A549 (cell line): ENCODE measurements at regions not wholly inside any gene's neighbourhood (a gene's known extent, or its start where the extent isn't known, plus 50 kb on each side); places are given as distances from the start of the nearest gene placed in this dataset.

Source experiments
- ATAC-seq, 2 experiments: fragments of 200-7000 bp in 1 of 2; fragments of >200 bp in 1 of 2; cut with Nextera tagmentation in 1 of 2; cut with Tn5 transposase in 1 of 2; 3 replicates each; pipeline versions ENCODE4 v1.8.0 to v1.9.1; 2018 to 2020; ENCODE audit warnings: mild to moderate bottlenecking in 1 of 2, moderate library complexity in 1 of 2
- CTCF ChIA-PET: fragments of 300-600 bp; sonication (Branson Sonifier 250); formaldehyde crosslinking; extraction: SDS; loops from one replicate; lab custom pipeline; 2021; ENCODE audit warnings: antibody characterized with exemption, inconsistent platforms; lab: Yijun Ruan, JAX
- POLR2A ChIA-PET: fragments of 350-600 bp; formaldehyde crosslinking; extraction: SDS; loops from one replicate; lab custom pipeline; 2021; ENCODE audit warnings: antibody characterized with exemption, inconsistent platforms; lab: Yijun Ruan, JAX
- DNase-seq, 2 experiments: peaks; one replicate each; pipeline versions ENCODE4 v3.0.0 to v3.0.0-alpha.2; 2011 to 2016; ENCODE audit warnings: low read depth in 1 of 2, low spot score in 1 of 2
- FAIRE-seq: peaks from 2 replicates; lab custom pipeline; 2011; peaks lifted over from hg19 to GRCh38; lab: Jason Lieb, UNC
- H3K27ac ChIP-seq, 2 experiments: fragments of >200 bp; sonication (Bioruptor Twin); formaldehyde crosslinking; 3 replicates each; pipeline ENCODE4 v1.5.1; 2016 to 2017
- H3K4me1 ChIP-seq: fragments of >200 bp; sonication (Bioruptor Twin); formaldehyde crosslinking; 3 replicates; pipeline ENCODE4 v1.6.1; 2016
- H3K4me2 ChIP-seq: fragments of >200 bp; sonication (Bioruptor Twin); formaldehyde crosslinking; 3 replicates; pipeline ENCODE4 v1.6.1; 2016
- H3K4me3 ChIP-seq: fragments of >200 bp; sonication (Bioruptor Twin); formaldehyde crosslinking; 3 replicates; pipeline ENCODE4 v1.5.1; 2016
- H3K9me3 ChIP-seq: fragments of >200 bp; sonication (Bioruptor Twin); formaldehyde crosslinking; 3 replicates; pipeline ENCODE4 v1.6.1; 2016
- CBX8 ChIP-seq: fragments of 200-600 bp; sonication (generic); IDR thresholded peaks from 2 replicates; pipeline ENCODE4 v1.6.1; 2016
- CEBPB ChIP-seq, 2 experiments: fragments of >200 bp in 1 of 2; sonication (Bioruptor Twin) in 1 of 2; formaldehyde crosslinking in 1 of 2; IDR thresholded peaks; 2 replicates each; pipeline ENCODE4 v1.6.1; 2012 to 2016
- CHD2 ChIP-seq: fragments of 150-350 bp; IDR thresholded peaks from 2 replicates; pipeline ENCODE4 v1.6.1; 2014; ENCODE audit warnings: low read length; ENCODE audit not compliant: partially characterized antibody
- CHD4 ChIP-seq: fragments of 200-600 bp; sonication (generic); IDR thresholded peaks from 2 replicates; pipeline ENCODE4 v1.6.1; 2016; ENCODE audit warnings: antibody characterized with exemption, mild to moderate bottlenecking, borderline replicate concordance
- EP300 ChIP-seq, 2 experiments: fragments of >200 bp; sonication (Bioruptor Twin); formaldehyde crosslinking; IDR thresholded peaks; 2 replicates in 1 of 2; 3 replicates in 1 of 2; pipeline ENCODE4 v1.6.1; 2016 to 2017
- ESRRA ChIP-seq: fragments of 150-350 bp; IDR thresholded peaks from 2 replicates; pipeline ENCODE4 v1.6.1; 2014; ENCODE audit warnings: mild to moderate bottlenecking, low read length, borderline replicate concordance
- FOSB ChIP-seq: fragments of 250-450 bp; sonication (Bioruptor Pico); IDR thresholded peaks from 2 replicates; pipeline ENCODE4 v1.5.0; 2020; ENCODE audit warnings: mild to moderate bottlenecking, moderate library complexity
- HOXB5 ChIP-seq: fragments of 250-450 bp; sonication (Bioruptor Pico); IDR thresholded peaks from 2 replicates; pipeline ENCODE4 v1.5.0; 2020; ENCODE audit warnings: mild to moderate bottlenecking, moderate library complexity
- JUN ChIP-seq, 2 experiments: fragments of >200 bp; sonication (Bioruptor Twin); formaldehyde crosslinking; IDR thresholded peaks; 2 replicates in 1 of 2; 3 replicates in 1 of 2; pipeline ENCODE4 v1.6.1; 2016 to 2017
- NFE2L2 ChIP-seq: fragments of 150-350 bp; conservative IDR thresholded peaks from 2 replicates; pipeline ENCODE4 v1.6.1; 2014; ENCODE audit warnings: low read length
- RAD21 ChIP-seq, 2 experiments: fragments of >200 bp in 1 of 2; sonication (Bioruptor Twin) in 1 of 2; formaldehyde crosslinking in 1 of 2; IDR thresholded peaks in 1 of 2; conservative IDR thresholded peaks in 1 of 2; 2 replicates in 1 of 2; 3 replicates in 1 of 2; pipeline ENCODE4 v1.6.1; 2012 to 2018; ENCODE audit warnings: inconsistent platforms in 1 of 2
- RARB ChIP-seq: fragments of 250-450 bp; sonication (Bioruptor Pico); IDR thresholded peaks from 2 replicates; pipeline ENCODE4 v1.8.0; 2021; ENCODE audit warnings: mild to moderate bottlenecking, moderate library complexity
- RCOR1 ChIP-seq: fragments of 150-350 bp; IDR thresholded peaks from 2 replicates; pipeline ENCODE4 v1.6.1; 2014; ENCODE audit warnings: antibody characterized with exemption, low read length, low read depth
- SMC3 ChIP-seq: fragments of >200 bp; sonication (Bioruptor Twin); formaldehyde crosslinking; IDR thresholded peaks from 3 replicates; pipeline ENCODE4 v1.6.1; 2018; ENCODE audit warnings: inconsistent platforms
- ZC3H11A ChIP-seq: fragments of 450-650 bp; IDR thresholded peaks from 2 replicates; pipeline ENCODE4 v1.6.1; 2014; ENCODE audit warnings: antibody characterized with exemption, mild to moderate bottlenecking
- ZSCAN20 ChIP-seq: fragments of 250-450 bp; sonication (Bioruptor Pico); IDR thresholded peaks from 2 replicates; pipeline ENCODE4 v1.8.0; 2022; ENCODE audit warnings: mild to moderate bottlenecking, moderate library complexity
- WGBS: methylation state at CpG from one replicate; pipeline ENCODE4 v1.1.6; 2017; ENCODE audit errors: missing lambda C conversion rate; 5-methylcytosine and 5-hydroxymethylcytosine counted together
- TF ChIP-seq, protein P1 (sequence below): fragments of 450-650 bp; IDR thresholded peaks from 2 replicates; pipeline ENCODE4 v1.6.1; 2014; ENCODE audit warnings: antibody characterized with exemption
- TF ChIP-seq, protein P2 (sequence below): fragments of >200 bp; sonication (Bioruptor Twin); formaldehyde crosslinking; IDR thresholded peaks from 3 replicates; pipeline ENCODE4 v1.5.1; 2016
- TF ChIP-seq, protein P3 (sequence below): IDR thresholded peaks from 2 replicates; pipeline ENCODE4 v1.6.1; 2012
- TF ChIP-seq, protein P4 (sequence below): IDR thresholded peaks from 2 replicates; pipeline ENCODE4 v1.6.1; 2012; ENCODE audit warnings: low read depth, borderline replicate concordance
- TF ChIP-seq, protein P5 (sequence below): fragments of 250-450 bp; sonication (Bioruptor Pico); IDR thresholded peaks from 2 replicates; pipeline ENCODE4 v1.5.0; 2020; ENCODE audit warnings: low read depth, mild to moderate bottlenecking, moderate library complexity
- TF ChIP-seq, protein P6 (sequence below): fragments of >200 bp; sonication (Bioruptor Twin); formaldehyde crosslinking; IDR thresholded peaks from 3 replicates; pipeline ENCODE4 v1.6.1; 2016
- TF ChIP-seq, protein P7 (sequence below): fragments of >200 bp; sonication (Bioruptor Twin); formaldehyde crosslinking; IDR thresholded peaks from 2 replicates; pipeline ENCODE4 v1.6.1; 2016

DNA sequence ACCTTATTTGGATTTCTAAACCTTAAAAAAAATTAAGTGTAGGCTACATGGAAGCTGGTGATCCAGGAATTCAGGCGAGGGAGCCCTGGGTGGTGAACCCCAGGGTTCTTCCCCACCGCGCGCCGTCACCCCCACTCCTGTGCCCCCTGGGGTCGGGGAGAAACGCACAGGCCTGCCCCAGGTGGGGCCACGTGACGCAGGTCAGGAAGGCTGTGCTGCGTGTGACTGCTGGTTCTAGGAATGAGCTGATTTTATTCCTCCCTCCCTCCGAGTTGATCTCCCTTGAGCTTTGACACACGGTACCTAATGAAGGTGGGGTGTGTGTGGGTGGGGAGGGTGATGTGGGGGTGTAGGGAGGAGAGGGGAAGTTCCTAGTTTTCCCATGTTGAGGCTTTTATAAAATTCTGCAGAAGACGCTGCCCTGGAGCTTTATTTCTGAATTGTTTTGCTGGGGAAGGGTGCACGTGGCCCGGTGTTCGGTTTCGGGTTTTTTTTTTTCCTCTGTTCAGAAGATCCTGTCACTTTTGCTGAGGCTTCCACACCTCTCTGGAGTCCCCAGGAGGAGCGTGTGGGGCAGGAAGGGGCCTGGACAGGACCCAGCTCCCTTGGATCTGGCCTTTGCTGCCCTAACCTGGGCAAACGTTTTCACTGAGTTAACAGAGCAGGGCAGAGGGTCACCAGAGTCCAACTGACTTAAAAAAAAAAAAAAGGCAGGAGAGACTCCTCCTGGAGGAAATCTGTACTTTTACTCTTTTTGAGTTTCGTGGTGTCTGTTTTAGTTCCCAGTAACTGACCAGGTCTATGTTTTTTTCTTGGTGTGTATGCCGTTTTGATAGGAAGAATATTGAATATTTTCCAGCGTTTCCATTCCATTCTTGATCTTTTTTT, 55.8 kb upstream of the GSE1 start:
- peak overlapping the region; percentile 71 for H3K4me3 ChIP-seq
- no peaks in the 10 kb centered on the region for H3K9me3 ChIP-seq
- WGBS, result 7% methylated on average over 21 of the region's 22 CpGs
- H3K4me1 ChIP-seq, result peaks cover 29% of the 10 kb centered on the region
- peak overlapping the region; percentile 97 for H3K4me2 ChIP-seq
- TF ChIP-seq, protein P1, sequence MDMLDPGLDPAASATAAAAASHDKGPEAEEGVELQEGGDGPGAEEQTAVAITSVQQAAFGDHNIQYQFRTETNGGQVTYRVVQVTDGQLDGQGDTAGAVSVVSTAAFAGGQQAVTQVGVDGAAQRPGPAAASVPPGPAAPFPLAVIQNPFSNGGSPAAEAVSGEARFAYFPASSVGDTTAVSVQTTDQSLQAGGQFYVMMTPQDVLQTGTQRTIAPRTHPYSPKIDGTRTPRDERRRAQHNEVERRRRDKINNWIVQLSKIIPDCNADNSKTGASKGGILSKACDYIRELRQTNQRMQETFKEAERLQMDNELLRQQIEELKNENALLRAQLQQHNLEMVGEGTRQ, result peak; percentile 79
- TF ChIP-seq, protein P2, sequence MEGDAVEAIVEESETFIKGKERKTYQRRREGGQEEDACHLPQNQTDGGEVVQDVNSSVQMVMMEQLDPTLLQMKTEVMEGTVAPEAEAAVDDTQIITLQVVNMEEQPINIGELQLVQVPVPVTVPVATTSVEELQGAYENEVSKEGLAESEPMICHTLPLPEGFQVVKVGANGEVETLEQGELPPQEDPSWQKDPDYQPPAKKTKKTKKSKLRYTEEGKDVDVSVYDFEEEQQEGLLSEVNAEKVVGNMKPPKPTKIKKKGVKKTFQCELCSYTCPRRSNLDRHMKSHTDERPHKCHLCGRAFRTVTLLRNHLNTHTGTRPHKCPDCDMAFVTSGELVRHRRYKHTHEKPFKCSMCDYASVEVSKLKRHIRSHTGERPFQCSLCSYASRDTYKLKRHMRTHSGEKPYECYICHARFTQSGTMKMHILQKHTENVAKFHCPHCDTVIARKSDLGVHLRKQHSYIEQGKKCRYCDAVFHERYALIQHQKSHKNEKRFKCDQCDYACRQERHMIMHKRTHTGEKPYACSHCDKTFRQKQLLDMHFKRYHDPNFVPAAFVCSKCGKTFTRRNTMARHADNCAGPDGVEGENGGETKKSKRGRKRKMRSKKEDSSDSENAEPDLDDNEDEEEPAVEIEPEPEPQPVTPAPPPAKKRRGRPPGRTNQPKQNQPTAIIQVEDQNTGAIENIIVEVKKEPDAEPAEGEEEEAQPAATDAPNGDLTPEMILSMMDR, result peak; percentile 22; the same call in 2 of the 3 replicates
- TF ChIP-seq, protein P3, sequence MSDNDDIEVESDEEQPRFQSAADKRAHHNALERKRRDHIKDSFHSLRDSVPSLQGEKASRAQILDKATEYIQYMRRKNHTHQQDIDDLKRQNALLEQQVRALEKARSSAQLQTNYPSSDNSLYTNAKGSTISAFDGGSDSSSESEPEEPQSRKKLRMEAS, result peak; percentile 46
- no peak for TF ChIP-seq HOXB5 (CRISPR knock-in tag)
- TF ChIP-seq, protein P4, sequence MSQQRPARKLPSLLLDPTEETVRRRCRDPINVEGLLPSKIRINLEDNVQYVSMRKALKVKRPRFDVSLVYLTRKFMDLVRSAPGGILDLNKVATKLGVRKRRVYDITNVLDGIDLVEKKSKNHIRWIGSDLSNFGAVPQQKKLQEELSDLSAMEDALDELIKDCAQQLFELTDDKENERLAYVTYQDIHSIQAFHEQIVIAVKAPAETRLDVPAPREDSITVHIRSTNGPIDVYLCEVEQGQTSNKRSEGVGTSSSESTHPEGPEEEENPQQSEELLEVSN, result 0 out of 2 replicates have a peak, but pooled peaks have one; percentile 17
- TF ChIP-seq SMC3, result 0 out of 3 replicates have a peak, but pooled peaks have one; percentile 11
- no peak for TF ChIP-seq FOSB (CRISPR knock-in tag)
- TF ChIP-seq RAD21 (conservative IDR thresholded peaks at IDR 0.05 in 1 of 2, IDR thresholded peaks at IDR 0.05 in 1 of 2), result peak; percentile 19 to 23; a peak in 2 of 5 replicates
- peak overlapping the region; percentile 91 to 99 for H3K27ac ChIP-seq
- DNase-seq (peak; percentile 32 to 63), FAIRE-seq (no peak), ATAC-seq (peak in 1 of 2 experiments; percentile 16; a peak in 3 of 6 replicates)
- POLR2A ChIA-PET, result interaction anchor here (0.7 to 2.4 kb wide), 5 partner anchors 32 to 56 kb away, joined by 3 to 8 read pairs (median 4); partner anchors contain the start of gene GSE1
- CTCF ChIA-PET, result interaction anchor here (0.6 to 4.0 kb wide), 41 partner anchors 10 to 1159 kb away, joined by 3 to 26 read pairs (median 4); no protein-coding TSS in a partner anchor

DNA sequence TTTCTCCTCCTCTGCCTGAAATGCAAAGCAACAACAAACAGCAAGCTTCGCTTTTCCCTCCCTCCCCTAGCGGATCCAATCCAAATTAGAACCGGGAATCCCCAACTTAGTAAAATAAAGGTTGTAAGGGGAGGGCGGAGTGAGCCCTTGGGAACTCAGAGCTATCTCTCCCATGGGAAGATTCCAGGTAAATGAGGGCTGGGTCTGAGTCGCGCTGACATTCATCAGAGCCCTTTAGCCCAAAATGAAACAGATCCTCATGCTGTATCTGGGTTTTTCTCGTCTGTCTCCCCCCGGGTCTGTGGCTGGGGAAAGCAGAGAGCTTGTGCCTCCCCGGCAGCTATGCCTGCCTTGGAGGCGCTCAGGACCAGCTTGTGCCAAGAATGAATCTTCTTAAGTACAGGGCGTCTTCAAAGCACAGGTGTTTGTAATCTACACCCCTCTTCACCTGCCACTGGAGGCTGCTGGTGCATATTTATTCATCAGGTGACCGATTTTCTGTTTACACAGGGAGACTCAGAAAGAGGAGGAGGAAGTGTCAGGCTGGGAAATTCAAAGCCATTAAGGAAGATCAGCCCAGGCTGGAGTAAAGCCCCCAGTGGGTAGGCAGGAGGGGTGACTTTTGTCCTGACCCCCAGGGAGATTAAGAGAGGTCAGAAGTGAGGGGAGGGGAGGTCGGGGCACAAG, 55.0 kb upstream of the GSE1 start:
- TF ChIP-seq ESRRA (no peak), EP300 (IDR thresholded peaks at IDR 0.05) (no peak), CHD2 (no peak)
- Histone ChIP-seq H3K4me3 (peak overlapping the region; percentile 71; the same call in 2 of the 3 replicates), H3K9me3 (no peaks in the 10 kb centered on the region), H3K4me2 (peak overlapping the region; percentile 97), H3K4me1 (peaks cover 29% of the 10 kb centered on the region), H3K27ac (peak overlapping the region in 1 of 2 experiments; percentile 99; a peak in 3 of 6 replicates)
- ChIA-PET POLR2A (interaction anchor here (0.5 to 2.4 kb wide), 3 partner anchors 33 to 521 kb away, joined by 3 to 8 read pairs (median 4); no protein-coding TSS in a partner anchor), CTCF (interaction anchor here (0.6 to 4.0 kb wide), 28 partner anchors 10 to 826 kb away, joined by 3 to 26 read pairs (median 4); no protein-coding TSS in a partner anchor)
- WGBS, result 20% methylated on average over 13 of the region's 13 CpGs
- no peak for ATAC-seq
- DNase-seq, result no peak
- no peak for FAIRE-seq

DNA sequence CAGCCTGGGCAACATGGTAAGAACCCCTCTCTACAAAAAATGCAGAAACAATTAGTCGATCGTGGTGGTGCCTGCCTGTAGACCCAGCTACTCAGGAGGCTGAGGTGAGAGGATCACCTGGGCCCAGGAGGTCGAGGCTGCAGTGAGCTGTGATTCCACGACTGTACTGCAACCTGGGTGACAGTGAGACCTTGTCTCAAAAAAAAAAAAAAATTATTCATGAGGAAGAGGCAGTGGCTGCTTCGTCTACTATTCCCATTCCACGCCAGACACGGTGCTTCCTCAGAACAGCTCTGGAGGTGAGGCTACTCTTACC, 52.2 kb upstream of the GSE1 start:
- Histone ChIP-seq H3K4me1 (peaks cover 38% of the 10 kb centered on the region), H3K4me2 (no peak overlapping the region), H3K4me3 (no peak overlapping the region), H3K9me3 (no peaks in the 10 kb centered on the region), H3K27ac (no peak overlapping the region)
- WGBS, result 81% methylated on average over 7 of the region's 7 CpGs
- no peak for DNase-seq
- FAIRE-seq, result no peak
- ChIA-PET CTCF (interaction anchor here (0.6 to 5.5 kb wide), 15 partner anchors 8 to 308 kb away, joined by 3 to 46 read pairs (median 4); no protein-coding TSS in a partner anchor), POLR2A (interaction anchor here (0.6 kb wide), 1 partner anchor 14 kb away, joined by 3 read pairs; no protein-coding TSS in a partner anchor)
- ATAC-seq, result no peak
- TF ChIP-seq, protein P5, sequence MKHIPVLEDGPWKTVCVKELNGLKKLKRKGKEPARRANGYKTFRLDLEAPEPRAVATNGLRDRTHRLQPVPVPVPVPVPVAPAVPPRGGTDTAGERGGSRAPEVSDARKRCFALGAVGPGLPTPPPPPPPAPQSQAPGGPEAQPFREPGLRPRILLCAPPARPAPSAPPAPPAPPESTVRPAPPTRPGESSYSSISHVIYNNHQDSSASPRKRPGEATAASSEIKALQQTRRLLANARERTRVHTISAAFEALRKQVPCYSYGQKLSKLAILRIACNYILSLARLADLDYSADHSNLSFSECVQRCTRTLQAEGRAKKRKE (CRISPR knock-in tag), result no peak
- TF ChIP-seq SMC3 (no peak), RARB (CRISPR knock-in tag) (no peak), CEBPB (IDR thresholded peaks at IDR 0.05) (no peak), CHD4 (no peak), RAD21 (conservative IDR thresholded peaks at IDR 0.05 in 1 of 2, IDR thresholded peaks at IDR 0.05 in 1 of 2) (no peak), NFE2L2 (no peak), RCOR1 (no peak), JUN (IDR thresholded peaks at IDR 0.05) (no peak), CBX8 (no peak), ZC3H11A (no peak), HOXB5 (CRISPR knock-in tag) (no peak), ZSCAN20 (CRISPR knock-in tag) (no peak)
- TF ChIP-seq, protein P6, sequence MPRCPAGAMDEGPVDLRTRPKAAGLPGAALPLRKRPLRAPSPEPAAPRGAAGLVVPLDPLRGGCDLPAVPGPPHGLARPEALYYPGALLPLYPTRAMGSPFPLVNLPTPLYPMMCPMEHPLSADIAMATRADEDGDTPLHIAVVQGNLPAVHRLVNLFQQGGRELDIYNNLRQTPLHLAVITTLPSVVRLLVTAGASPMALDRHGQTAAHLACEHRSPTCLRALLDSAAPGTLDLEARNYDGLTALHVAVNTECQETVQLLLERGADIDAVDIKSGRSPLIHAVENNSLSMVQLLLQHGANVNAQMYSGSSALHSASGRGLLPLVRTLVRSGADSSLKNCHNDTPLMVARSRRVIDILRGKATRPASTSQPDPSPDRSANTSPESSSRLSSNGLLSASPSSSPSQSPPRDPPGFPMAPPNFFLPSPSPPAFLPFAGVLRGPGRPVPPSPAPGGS, result no peak
- TF ChIP-seq, protein P7, sequence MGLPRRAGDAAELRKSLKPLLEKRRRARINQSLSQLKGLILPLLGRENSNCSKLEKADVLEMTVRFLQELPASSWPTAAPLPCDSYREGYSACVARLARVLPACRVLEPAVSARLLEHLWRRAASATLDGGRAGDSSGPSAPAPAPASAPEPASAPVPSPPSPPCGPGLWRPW, result no peak
